ENCODE measurements at regions not wholly inside any gene's neighbourhood (a gene's known extent, or its start where the extent isn't known, plus 50 kb on each side); places are given as distances from the start of the nearest gene placed in this dataset.

DNA sequence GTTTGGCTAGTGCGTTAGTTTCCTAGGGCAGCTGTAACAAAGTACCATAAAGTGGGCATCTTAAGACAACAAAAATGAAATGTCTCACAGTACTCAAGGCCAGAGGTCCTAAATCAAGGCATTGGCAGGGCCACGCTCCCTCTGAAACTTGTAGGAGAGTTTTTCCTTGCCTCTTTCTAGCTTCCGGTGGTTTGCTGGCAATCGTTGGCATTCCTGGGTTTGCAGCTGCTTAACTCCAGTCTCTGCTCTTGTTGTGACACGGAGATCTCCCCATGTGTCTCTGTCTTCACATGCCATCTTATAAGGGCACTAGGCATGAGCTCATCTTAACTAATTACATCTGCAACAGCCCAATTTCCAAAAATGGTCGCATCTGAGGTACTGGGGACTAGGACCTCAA, 362.0 kb upstream of the BOD1L1 start:
- no peak for TF ChIP-seq POLR2A (IDR thresholded peaks at IDR 0.05)
- TF ChIP-seq, protein P1, sequence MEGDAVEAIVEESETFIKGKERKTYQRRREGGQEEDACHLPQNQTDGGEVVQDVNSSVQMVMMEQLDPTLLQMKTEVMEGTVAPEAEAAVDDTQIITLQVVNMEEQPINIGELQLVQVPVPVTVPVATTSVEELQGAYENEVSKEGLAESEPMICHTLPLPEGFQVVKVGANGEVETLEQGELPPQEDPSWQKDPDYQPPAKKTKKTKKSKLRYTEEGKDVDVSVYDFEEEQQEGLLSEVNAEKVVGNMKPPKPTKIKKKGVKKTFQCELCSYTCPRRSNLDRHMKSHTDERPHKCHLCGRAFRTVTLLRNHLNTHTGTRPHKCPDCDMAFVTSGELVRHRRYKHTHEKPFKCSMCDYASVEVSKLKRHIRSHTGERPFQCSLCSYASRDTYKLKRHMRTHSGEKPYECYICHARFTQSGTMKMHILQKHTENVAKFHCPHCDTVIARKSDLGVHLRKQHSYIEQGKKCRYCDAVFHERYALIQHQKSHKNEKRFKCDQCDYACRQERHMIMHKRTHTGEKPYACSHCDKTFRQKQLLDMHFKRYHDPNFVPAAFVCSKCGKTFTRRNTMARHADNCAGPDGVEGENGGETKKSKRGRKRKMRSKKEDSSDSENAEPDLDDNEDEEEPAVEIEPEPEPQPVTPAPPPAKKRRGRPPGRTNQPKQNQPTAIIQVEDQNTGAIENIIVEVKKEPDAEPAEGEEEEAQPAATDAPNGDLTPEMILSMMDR (IDR thresholded peaks at IDR 0.05) = no peak
